Endothelial cell of umbilical vein (primary cell): ENCODE measurements at regions not wholly inside any gene's neighbourhood (a gene's known extent, or its start where the extent isn't known, plus 50 kb on each side); places are given as distances from the start of the nearest gene placed in this dataset.

Experiments used
- BruUV-seq: library from RNA; stranded (reverse); fragments of 400-500 nt; replicated peaks from 2 replicates; lab custom pipeline; 2021; lab: Mats Ljungman, UMichigan
- CTCF ChIA-PET: fragments of 300-600, 350-600 bp; sonication (Branson Sonifier 250); formaldehyde crosslinking; loops from one replicate; lab custom pipeline; 2021; ENCODE audit warnings: antibody characterized with exemption, inconsistent platforms; lab: Charles Lee
- POLR2A ChIA-PET: fragments of 300-600, 350-600 bp; sonication (Branson Sonifier 250); formaldehyde crosslinking; loops from one replicate; lab custom pipeline; 2021; ENCODE audit warnings: antibody characterized with exemption, inconsistent platforms; lab: Charles Lee
- DNase-seq: peaks from one replicate; pipeline ENCODE4 v3.0.0-alpha.2; 2011; ENCODE audit warnings: low read depth, low spot score
- FAIRE-seq: peaks from 2 replicates; lab custom pipeline; 2011; peaks lifted over from hg19 to GRCh38; lab: Jason Lieb, UNC
- H2AFZ ChIP-seq: 2 replicates; pipeline ENCODE4 v1.6.0; 2012; ENCODE audit warnings: low read depth, low read length, control low read depth, inconsistent platforms
- H3K27ac ChIP-seq: 2 replicates; pipeline ENCODE4 v1.5.1; 2011; ENCODE audit warnings: low read depth, mild to moderate bottlenecking, control low read depth, low read length, moderate library complexity; ENCODE audit not compliant: insufficient read depth
- H3K27me3 ChIP-seq, 2 experiments: 2 replicates each; pipeline versions ENCODE4 v1.6.0 to v1.6.1; 2011; ENCODE audit warnings: low read length in 2 of 2, mixed read lengths in 1 of 2; ENCODE audit not compliant: control insufficient read depth in 2 of 2, insufficient read depth in 2 of 2
- H3K36me3 ChIP-seq, 2 experiments: 2 replicates in 1 of 2; 3 replicates in 1 of 2; pipeline ENCODE4 v1.5.1; 2011; ENCODE audit warnings: low read length in 2 of 2, mild to moderate bottlenecking in 1 of 2, moderate library complexity in 1 of 2; ENCODE audit not compliant: control insufficient read depth in 2 of 2, insufficient read depth in 2 of 2; ENCODE audit errors: extremely low read depth in 1 of 2
- H3K4me1 ChIP-seq: 3 replicates; pipeline ENCODE4 v1.5.1; 2011; ENCODE audit warnings: mild to moderate bottlenecking, low read length; ENCODE audit not compliant: control insufficient read depth, insufficient read depth; ENCODE audit errors: extremely low read depth
- H3K4me2 ChIP-seq: 2 replicates; pipeline ENCODE4 v1.6.1; 2011; ENCODE audit warnings: low read length, control low read depth, mixed read lengths; ENCODE audit not compliant: insufficient read depth
- H3K4me3 ChIP-seq, 3 experiments: fragments of 200-600 bp in 1 of 3; sonication (generic), shearing (Covaris generic) in 1 of 3; replicated peaks in 1 of 3; 2 replicates each; pipeline ENCODE4 v1.5.1; 2011 to 2016; ENCODE audit warnings: control low read depth in 3 of 3, low read length in 3 of 3, mild to moderate bottlenecking in 2 of 3, inconsistent platforms in 1 of 3, low read depth in 1 of 3, moderate library complexity in 1 of 3; ENCODE audit not compliant: insufficient read depth in 1 of 3
- H3K79me2 ChIP-seq: 2 replicates; pipeline ENCODE4 v1.6.0; 2012; ENCODE audit warnings: low read length, inconsistent platforms; ENCODE audit not compliant: control insufficient read depth, insufficient read depth
- H3K9ac ChIP-seq: replicated peaks from 2 replicates; pipeline ENCODE3; 2011; ENCODE audit warnings: low read length, control low read depth; ENCODE audit not compliant: insufficient read depth; ENCODE audit errors: extremely low read depth
- H3K9me1 ChIP-seq: replicated peaks from 3 replicates; pipeline ENCODE4 v1.6.0; 2011; ENCODE audit warnings: mild to moderate bottlenecking, low read length; ENCODE audit not compliant: control insufficient read depth, insufficient read depth; ENCODE audit errors: extremely low read depth
- H3K9me3 ChIP-seq: replicated peaks from 2 replicates; pipeline ENCODE4 v1.5.1; 2012; ENCODE audit warnings: low read length, inconsistent platforms; ENCODE audit not compliant: control insufficient read depth, insufficient read depth
- H4K20me1 ChIP-seq: replicated peaks from 2 replicates; pipeline ENCODE3; 2011; ENCODE audit warnings: mild to moderate bottlenecking, low read length; ENCODE audit not compliant: control insufficient read depth, insufficient read depth; ENCODE audit errors: extremely low read depth
- EZH2 ChIP-seq: IDR thresholded peaks from 2 replicates; pipeline ENCODE4 v1.6.1; 2012; ENCODE audit warnings: borderline replicate concordance, low read depth, mild to moderate bottlenecking, moderate library complexity, low read length, inconsistent platforms; ENCODE audit not compliant: severe bottlenecking
- FOS ChIP-seq: IDR thresholded peaks from 2 replicates; pipeline ENCODE4 v1.6.1; 2011; ENCODE audit warnings: mild to moderate bottlenecking, low read length, moderate library complexity, borderline replicate concordance; ENCODE audit not compliant: insufficient read depth
- GATA2 ChIP-seq: IDR thresholded peaks from 2 replicates; pipeline ENCODE4 v1.7.0; 2011; ENCODE audit warnings: low read depth, mild to moderate bottlenecking, moderate library complexity, mixed read lengths, low read length; ENCODE audit not compliant: insufficient read length, insufficient read depth
- JUN ChIP-seq: IDR thresholded peaks from 2 replicates; pipeline ENCODE4 v1.6.1; 2011; ENCODE audit warnings: borderline replicate concordance, low read depth; ENCODE audit not compliant: insufficient read length, insufficient read depth
- MYC ChIP-seq: IDR thresholded peaks from one replicate; pipeline ENCODE4 v1.6.1; 2011; ENCODE audit warnings: mild to moderate bottlenecking, low read depth, low read length
- POLR2A ChIP-seq: IDR thresholded peaks from 2 replicates; pipeline ENCODE4 v1.6.1; 2012; ENCODE audit warnings: low read depth, mild to moderate bottlenecking, control low read depth, low read length
- POLR2AphosphoS5 ChIP-seq: IDR thresholded peaks from 2 replicates; pipeline ENCODE4 v1.6.1; 2012; ENCODE audit warnings: low read depth, mild to moderate bottlenecking, control low read depth, low read length, moderate library complexity; ENCODE audit not compliant: insufficient read depth
- dilution Hi-C: fragments of 300-500 bp; cut with MboI; formaldehyde crosslinking; loops from one replicate; pipeline ENCODE4 v1.15.0; 2019; ENCODE audit warnings: low sequenced_read_pairs; ENCODE audit not compliant: extremely low pct_ligation_motif_present
- intact Hi-C: fragments of 100-400 bp; cut with micrococcal nuclease; formaldehyde crosslinking; loops from one replicate; pipeline ENCODE4 v1.10.0; 2022
- TF ChIP-seq, protein P1 (sequence below), 2 donors: IDR thresholded peaks; 1 replicate in 1 of 2; 2 replicates in 1 of 2; pipeline ENCODE4 v1.5.1; 2011; ENCODE audit warnings: low read length in 2 of 2, mild to moderate bottlenecking in 2 of 2, moderate library complexity in 2 of 2, control low read depth in 1 of 2, inconsistent platforms in 1 of 2, low read depth in 1 of 2; ENCODE audit not compliant: insufficient read depth in 1 of 2; ENCODE audit errors: extremely low read depth in 1 of 2
- TF ChIP-seq, protein P2 (sequence below): IDR thresholded peaks from 2 replicates; pipeline ENCODE4 v1.6.1; 2011; ENCODE audit not compliant: insufficient read depth, insufficient read length

DNA sequence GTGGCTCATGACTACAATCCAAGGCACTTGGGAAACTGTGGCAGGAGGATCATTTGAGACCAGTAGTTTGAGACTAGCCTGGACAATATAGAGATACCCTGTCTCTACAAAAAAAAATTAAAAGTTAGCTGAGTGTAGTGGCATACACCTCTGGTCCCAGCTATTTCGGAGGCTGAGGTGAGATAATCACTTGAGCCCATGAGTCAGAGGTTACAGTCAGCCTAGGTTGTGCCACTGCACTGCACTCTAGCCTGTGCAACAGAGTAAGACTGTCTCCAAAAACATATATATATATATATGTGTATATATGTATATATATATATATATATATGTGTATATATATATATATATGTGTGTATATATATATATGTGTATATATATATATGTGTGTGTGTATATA lies 890.8 kb downstream of the NLGN4Y start:
- H3K36me3 ChIP-seq: no peaks in the 10 kb centered on the region
- no peak overlapping the region for H3K4me2 ChIP-seq
- intact Hi-C loops: no loop called here
- dilution Hi-C loops: no loop called here
- H3K27me3 ChIP-seq: no peaks in the 10 kb centered on the region
- H3K9ac ChIP-seq: no peak overlapping the region
- DNase-seq (no peak), FAIRE-seq (no peak)
- no peak for TF ChIP-seq POLR2A
- TF ChIP-seq, protein P1, sequence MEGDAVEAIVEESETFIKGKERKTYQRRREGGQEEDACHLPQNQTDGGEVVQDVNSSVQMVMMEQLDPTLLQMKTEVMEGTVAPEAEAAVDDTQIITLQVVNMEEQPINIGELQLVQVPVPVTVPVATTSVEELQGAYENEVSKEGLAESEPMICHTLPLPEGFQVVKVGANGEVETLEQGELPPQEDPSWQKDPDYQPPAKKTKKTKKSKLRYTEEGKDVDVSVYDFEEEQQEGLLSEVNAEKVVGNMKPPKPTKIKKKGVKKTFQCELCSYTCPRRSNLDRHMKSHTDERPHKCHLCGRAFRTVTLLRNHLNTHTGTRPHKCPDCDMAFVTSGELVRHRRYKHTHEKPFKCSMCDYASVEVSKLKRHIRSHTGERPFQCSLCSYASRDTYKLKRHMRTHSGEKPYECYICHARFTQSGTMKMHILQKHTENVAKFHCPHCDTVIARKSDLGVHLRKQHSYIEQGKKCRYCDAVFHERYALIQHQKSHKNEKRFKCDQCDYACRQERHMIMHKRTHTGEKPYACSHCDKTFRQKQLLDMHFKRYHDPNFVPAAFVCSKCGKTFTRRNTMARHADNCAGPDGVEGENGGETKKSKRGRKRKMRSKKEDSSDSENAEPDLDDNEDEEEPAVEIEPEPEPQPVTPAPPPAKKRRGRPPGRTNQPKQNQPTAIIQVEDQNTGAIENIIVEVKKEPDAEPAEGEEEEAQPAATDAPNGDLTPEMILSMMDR (IDR thresholded peaks at IDR 0.05; ENCODE audit: extremely low read depth in 1 of 2, insufficient read depth in 1 of 2, low read depth in 1 of 2, low read length in 2 of 2): no peak
- TF ChIP-seq JUN: no peak
- no TSS peak for BruUV-seq
- ChIA-PET CTCF (no interaction called here), POLR2A (no interaction called here)
- no peaks in the 10 kb centered on the region for H4K20me1 ChIP-seq
- H3K27ac ChIP-seq: no peak overlapping the region
- no peaks in the 10 kb centered on the region for H3K4me1 ChIP-seq
- no peaks in the 10 kb centered on the region for H3K9me3 ChIP-seq
- no peak overlapping the region for H2AFZ ChIP-seq
- no peak overlapping the region for H3K4me3 ChIP-seq
- H3K79me2 ChIP-seq: no peaks in the 10 kb centered on the region
- no peaks in the 10 kb centered on the region for H3K9me1 ChIP-seq

DNA sequence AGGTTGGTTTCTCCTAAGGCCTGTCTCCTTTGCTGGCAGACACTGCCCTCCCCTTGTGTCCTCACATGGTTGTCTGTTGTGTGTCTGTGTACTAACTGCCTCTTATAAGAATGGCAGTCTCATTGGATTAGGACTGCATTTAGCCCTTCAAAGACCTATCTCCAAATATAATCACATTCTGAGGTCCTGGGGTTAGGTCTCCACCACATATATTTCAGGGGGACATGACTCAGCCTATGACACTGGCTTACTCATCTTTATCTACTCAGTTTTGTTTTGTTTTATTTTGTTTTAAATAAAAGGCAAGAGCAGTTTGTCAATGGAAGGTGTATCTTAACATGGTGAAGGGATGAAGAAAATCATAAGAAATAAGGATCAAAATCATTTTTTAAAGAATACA lies 894.3 kb downstream of the NLGN4Y start:
- dilution Hi-C loops: no loop called here
- no peak for FAIRE-seq
- Histone ChIP-seq H3K4me3 (no peak overlapping the region), H3K27ac (no peak overlapping the region), H3K79me2 (no peaks in the 10 kb centered on the region), H4K20me1 (no peaks in the 10 kb centered on the region), H3K4me1 (no peaks in the 10 kb centered on the region), H2AFZ (no peak overlapping the region), H3K4me2 (no peak overlapping the region), H3K9ac (no peak overlapping the region), H3K9me3 (no peaks in the 10 kb centered on the region), H3K27me3 (no peaks in the 10 kb centered on the region), H3K36me3 (no peaks in the 10 kb centered on the region), H3K9me1 (no peaks in the 10 kb centered on the region)
- BruUV-seq: no TSS peak
- intact Hi-C loops: no loop called here
- POLR2A ChIA-PET: no interaction called here
- CTCF ChIA-PET: no interaction called here
- no peak for TF ChIP-seq POLR2A
- TF ChIP-seq EZH2: no peak
- TF ChIP-seq, protein P2, sequence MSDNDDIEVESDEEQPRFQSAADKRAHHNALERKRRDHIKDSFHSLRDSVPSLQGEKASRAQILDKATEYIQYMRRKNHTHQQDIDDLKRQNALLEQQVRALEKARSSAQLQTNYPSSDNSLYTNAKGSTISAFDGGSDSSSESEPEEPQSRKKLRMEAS: no peak
- TF ChIP-seq JUN: no peak
- TF ChIP-seq MYC: no peak
- no peak for TF ChIP-seq POLR2AphosphoS5
- no peak for TF ChIP-seq GATA2
- TF ChIP-seq FOS: no peak
- TF ChIP-seq, protein P1 (IDR thresholded peaks at IDR 0.05; ENCODE audit: extremely low read depth in 1 of 2, insufficient read depth in 1 of 2, low read depth in 1 of 2, low read length in 2 of 2): no peak
- no peak for DNase-seq
